HL-60/S4 treated with retinoic acid at 250 ng/mL for 4 days and 3 days (cell line): ENCODE measurements at regions not wholly inside any gene's neighbourhood (a gene's known extent, or its start where the extent isn't known, plus 50 kb on each side); places are given as distances from the start of the nearest gene placed in this dataset.
"Not testable (repeated sequence)": the region's sequence is repeated elsewhere in the genome, so short reads cannot be mapped to it uniquely, and the experiment has no call there.

Experiments
- in situ Hi-C: fragments of 300-500 bp; cut with MboI; formaldehyde crosslinking; loops from 2 replicates; pipeline ENCODE4 v1.7.0; 2022; ENCODE audit warnings: low sequenced_read_pairs

- in situ Hi-C loops, result no loop called here
Measured at GRCh38 chr20:51930775-51931174, 128.5 kb upstream of the SALL4 start.

DNA sequence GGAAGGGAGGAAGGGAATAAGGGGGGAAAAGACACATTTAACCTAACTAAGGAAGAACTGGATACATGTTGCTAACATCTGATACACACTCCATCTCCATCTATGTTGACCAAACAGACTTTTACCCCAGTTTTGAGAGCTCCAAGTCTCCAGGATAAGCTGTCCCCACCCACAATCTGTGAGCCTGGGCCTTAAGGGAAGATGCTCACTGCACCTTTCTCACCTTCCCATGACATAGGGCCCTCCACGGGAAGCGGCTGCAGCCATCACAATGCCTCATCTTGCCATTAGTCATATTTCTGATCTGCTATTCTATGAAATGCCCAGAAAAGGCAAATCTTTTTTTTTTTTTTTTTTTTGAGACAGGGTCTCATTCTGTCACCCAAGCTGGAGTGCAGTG, 126.6 kb upstream of the SALL4 start:
- in situ Hi-C loops, result no loop called here

- in situ Hi-C loops, result not testable (repeated sequence)
Measured at GRCh38 chr20:51927970-51928369, 125.6 kb upstream of the SALL4 start.

DNA sequence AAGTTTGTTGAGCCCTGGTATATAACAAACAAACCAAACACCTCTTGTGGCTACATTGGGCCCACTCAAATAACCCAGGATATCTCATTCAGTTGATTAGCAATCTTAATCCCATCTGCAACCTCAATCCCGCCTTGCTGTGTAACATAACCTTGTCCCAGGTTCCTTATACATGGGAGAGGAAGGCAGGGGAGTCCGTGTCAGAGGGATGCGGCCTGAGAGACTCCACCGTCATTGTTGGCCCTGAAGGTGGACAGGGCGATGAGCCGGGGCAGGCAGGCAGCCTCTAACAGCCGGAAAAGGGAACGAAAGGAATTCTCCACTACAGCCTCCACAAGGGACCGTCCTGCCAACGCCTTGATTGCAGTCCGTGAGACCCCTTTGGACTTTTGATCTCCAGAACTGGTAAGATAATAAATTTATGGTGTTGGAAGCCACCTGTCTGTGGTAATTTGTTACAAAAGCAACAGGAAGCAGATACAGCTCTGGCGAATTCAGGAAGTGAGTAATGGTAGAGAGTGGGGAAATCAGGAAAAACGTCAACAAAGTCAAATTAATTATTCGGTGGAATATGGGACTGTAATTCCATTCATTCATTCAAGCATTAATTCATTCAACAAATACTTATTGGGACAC, 124.5 kb upstream of the SALL4 start:
- in situ Hi-C loops, result no loop called here

GRCh38 chr20:51924509-51924908, 122.2 kb upstream of the SALL4 start:
- in situ Hi-C loops, result no loop called here

DNA sequence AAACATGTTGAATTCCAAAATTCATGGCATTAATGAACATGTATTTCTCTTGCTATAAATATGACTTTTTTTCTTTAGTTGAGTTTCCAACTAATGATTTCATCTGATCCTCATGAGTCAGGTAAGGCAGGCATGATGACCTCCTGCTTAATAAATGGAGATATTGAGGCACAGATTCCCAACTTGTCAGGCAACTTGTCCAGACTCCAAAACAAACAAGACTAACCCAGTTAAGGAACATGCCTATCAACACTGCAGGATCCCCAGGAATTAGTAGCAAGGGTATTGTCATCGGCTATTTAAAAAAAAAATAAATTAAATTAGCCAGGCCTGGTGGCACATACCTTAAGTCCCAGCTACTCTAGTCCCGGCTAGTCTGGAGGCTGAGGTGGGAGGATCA, 121.3 kb upstream of the SALL4 start:
- in situ Hi-C loops, result no loop called here

- in situ Hi-C loops, result not testable (repeated sequence)
Measured at GRCh38 chr20:51922812-51923211, 120.5 kb upstream of the SALL4 start.

GRCh38 chr20:51918561-51918960, 116.2 kb upstream of the SALL4 start:
- in situ Hi-C loops, result no loop called here

- in situ Hi-C loops, result no loop called here
Measured at GRCh38 chr20:51917886-51918535, 115.7 kb upstream of the SALL4 start.

GRCh38 chr20:51916244-51916643, 113.9 kb upstream of the SALL4 start:
- in situ Hi-C loops, result no loop called here

- in situ Hi-C loops, result no loop called here
Measured at GRCh38 chr20:51914758-51915157, 112.4 kb upstream of the SALL4 start.

GRCh38 chr20:51910321-51911050, 108.2 kb upstream of the SALL4 start:
- in situ Hi-C loops, result no loop called here

GRCh38 chr20:51906679-51907078, 104.4 kb upstream of the SALL4 start:
- in situ Hi-C loops, result no loop called here

GRCh38 chr20:51906049-51906448, 103.7 kb upstream of the SALL4 start:
- in situ Hi-C loops, result no loop called here

DNA sequence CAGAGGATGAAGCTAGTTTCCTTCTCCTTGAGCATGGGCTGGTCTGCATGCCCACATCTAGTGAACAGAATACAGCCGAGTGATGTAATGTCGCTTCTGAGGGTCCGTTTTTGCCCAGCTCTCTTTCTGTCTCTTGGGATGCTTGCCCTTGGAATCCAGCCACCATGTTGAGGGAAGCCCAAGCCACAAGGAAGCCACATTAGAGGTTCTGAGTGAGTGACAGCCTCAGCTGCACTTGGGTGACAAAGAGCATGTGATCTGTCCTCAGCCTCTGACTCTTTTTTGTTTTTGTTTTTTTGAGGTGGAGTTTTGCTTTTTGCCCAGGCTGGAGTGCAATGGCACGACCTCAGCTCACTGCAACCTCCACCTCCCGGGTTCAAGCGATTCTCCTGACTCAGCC, 100.6 kb upstream of the SALL4 start:
- in situ Hi-C loops, result no loop called here

DNA sequence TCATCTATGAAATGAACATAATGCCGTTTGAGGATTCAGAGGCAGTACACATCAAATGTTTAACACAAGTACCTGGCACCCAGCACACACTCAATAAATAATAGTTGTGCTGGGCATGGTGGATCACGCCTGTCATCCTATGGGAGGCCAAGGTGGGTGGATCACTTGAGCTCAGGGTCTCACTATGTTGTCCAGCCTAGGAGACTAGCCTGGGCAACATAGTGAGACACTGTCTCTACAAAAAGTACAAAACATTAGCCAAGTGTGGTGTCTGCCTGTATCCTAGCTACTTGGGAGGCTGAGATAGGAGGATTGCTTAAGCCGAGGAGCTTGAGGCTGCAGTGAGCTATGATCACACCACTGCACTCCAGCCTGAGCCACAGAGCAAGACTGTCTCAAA, 98.1 kb upstream of the SALL4 start:
- in situ Hi-C loops, result no loop called here

- in situ Hi-C loops, result no loop called here
Measured at GRCh38 chr20:51899674-51900073, 97.4 kb upstream of the SALL4 start.

DNA sequence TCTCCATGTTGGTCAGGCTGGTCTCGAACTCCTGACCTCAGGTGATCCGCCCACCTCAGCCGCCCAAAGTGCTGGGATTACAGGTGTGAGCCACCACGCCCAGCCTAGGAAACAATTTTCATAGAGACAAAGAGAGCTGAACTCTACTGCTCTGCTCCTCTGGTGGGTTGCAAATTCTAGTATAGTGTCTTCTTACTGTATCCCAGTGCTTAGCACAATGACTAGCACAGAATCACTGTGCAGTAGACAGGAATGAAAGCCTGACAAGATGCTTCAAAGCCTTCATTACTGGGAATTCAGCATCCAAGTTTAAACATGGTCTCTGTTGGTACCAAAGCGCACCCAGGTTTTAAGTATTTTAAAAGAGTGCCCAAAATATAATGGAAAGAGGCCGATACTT, 96.5 kb upstream of the SALL4 start:
- in situ Hi-C loops, result no loop called here

GRCh38 chr20:51894619-51895018, 92.3 kb upstream of the SALL4 start:
- in situ Hi-C loops, result no loop called here

- in situ Hi-C loops, result no loop called here
Measured at GRCh38 chr20:51894201-51894600, 91.9 kb upstream of the SALL4 start.

DNA sequence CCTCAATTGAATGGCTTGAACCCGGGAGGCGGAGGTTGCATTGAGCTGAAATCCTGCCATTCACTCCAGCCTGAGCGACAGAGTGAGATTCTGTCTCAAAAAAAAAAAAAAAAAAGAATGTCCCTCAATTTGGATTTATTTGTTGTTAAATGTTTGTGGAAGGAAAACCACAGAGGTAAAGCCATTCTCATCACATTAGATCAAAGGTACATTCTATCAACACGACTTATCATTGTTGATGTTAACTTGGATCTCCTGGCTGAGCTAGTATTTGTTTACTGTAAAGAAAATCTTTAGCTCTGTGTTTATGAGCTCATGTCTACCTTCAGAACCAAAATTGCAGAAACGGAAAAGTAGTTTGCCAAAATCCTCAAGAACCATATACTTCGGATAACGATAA, 91.4 kb upstream of the SALL4 start:
- in situ Hi-C loops, result no loop called here

DNA sequence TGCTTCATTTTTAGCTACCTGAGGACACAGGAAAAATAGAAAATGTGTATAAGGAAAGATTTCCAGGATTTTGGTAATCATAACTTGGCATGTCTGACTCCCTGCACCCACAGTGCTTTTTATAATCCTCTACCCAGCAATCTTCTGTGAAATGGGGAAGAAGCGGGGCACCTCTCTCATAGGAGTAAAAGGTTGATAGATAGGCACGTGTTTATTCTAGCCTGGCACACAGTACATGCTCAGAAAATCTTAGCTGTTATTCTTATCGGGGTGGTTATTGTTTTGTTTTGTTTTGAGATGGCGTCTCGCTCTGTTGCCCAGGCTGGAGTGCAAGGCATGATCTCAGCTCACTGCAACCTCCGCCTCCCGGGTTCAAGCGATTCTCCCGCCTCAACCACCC, 87.7 kb upstream of the SALL4 start:
- in situ Hi-C loops, result no loop called here
